HepG2 (cell line): ENCODE measurements at regions not wholly inside any gene's neighbourhood (a gene's known extent, or its start where the extent isn't known, plus 50 kb on each side); places are given as distances from the start of the nearest gene placed in this dataset.

Experiments
- ATAC-seq: fragments of 200-7000 bp; cut with Tn5 transposase; 3 replicates; pipeline ENCODE4 v1.9.1; 2020; ENCODE audit warnings: mild to moderate bottlenecking, moderate library complexity
- BruUV-seq: library from RNA; stranded (reverse); fragments of 400-500 nt; replicated peaks from 2 replicates; lab custom pipeline; 2021; lab: Mats Ljungman, UMichigan
- CTCF ChIA-PET: fragments of 300-600 bp; formaldehyde crosslinking; extraction: SDS; loops from one replicate; lab custom pipeline; 2021; ENCODE audit warnings: low total read pairs, inconsistent platforms, low intra/inter-chr PET ratio; lab: Yijun Ruan, JAX
- POLR2A ChIA-PET: fragments of 350-600 bp; sonication (Branson Sonifier 250); formaldehyde crosslinking; loops from one replicate; lab custom pipeline; 2020; ENCODE audit warnings: antibody characterized with exemption, inconsistent platforms; lab: Yijun Ruan, JAX
- DNase-seq: peaks from one replicate; pipeline ENCODE4 v3.0.0-alpha.2; 2015; ENCODE audit warnings: low spot score
- FAIRE-seq: peaks from 3 replicates; lab custom pipeline; 2011; peaks lifted over from hg19 to GRCh38; lab: Jason Lieb, UNC
- H2AFZ ChIP-seq: one replicate; pipeline ENCODE4 v1.6.1; 2011; ENCODE audit warnings: low read length, inconsistent platforms
- H3K27ac ChIP-seq: fragments of 300-600 bp; 3 replicates; pipeline ENCODE4 v1.8.0; 2011; ENCODE audit warnings: mixed run types, mild to moderate bottlenecking, mixed read lengths, low read length, inconsistent platforms; ENCODE audit not compliant: insufficient read depth; ENCODE audit errors: extremely low read length
- H3K27me3 ChIP-seq, 2 experiments: fragments of 200-600 bp in 1 of 2; 2 replicates in 1 of 2; 3 replicates in 1 of 2; pipeline versions ENCODE4 v1.6.0 to v1.8.0; 2011; ENCODE audit warnings: low read length in 2 of 2, mild to moderate bottlenecking in 2 of 2, moderate library complexity in 2 of 2, inconsistent platforms in 1 of 2; ENCODE audit not compliant: insufficient read depth in 2 of 2, control insufficient read depth in 1 of 2
- H3K36me3 ChIP-seq, 2 experiments: fragments of 200-600 bp in 1 of 2; replicated peaks in 1 of 2; 2 replicates in 1 of 2; 3 replicates in 1 of 2; pipeline versions ENCODE4 v1.5.1 to v1.8.0; 2011; ENCODE audit warnings: low read length in 2 of 2, inconsistent platforms in 1 of 2; ENCODE audit not compliant: insufficient read depth in 2 of 2, control insufficient read depth in 1 of 2
- H3K4me1 ChIP-seq: 2 replicates; pipeline ENCODE4 v1.5.1; 2012; ENCODE audit warnings: low read length, inconsistent platforms; ENCODE audit not compliant: insufficient read depth
- H3K4me2 ChIP-seq: 2 replicates; pipeline ENCODE4 v1.6.0; 2011; ENCODE audit warnings: low read depth, low read length, inconsistent platforms
- H3K4me3 ChIP-seq, 3 experiments: fragments of 200-600 bp in 1 of 3; sonication (generic), shearing (Covaris generic) in 1 of 3; replicated peaks in 1 of 3; 2 replicates each; pipeline ENCODE4 v1.5.1; 2011 to 2016; ENCODE audit warnings: low read length in 3 of 3, inconsistent platforms in 2 of 3, low read depth in 2 of 3, mild to moderate bottlenecking in 2 of 3, control low read depth in 1 of 3, mixed read lengths in 1 of 3; ENCODE audit not compliant: insufficient read depth in 1 of 3
- H3K79me2 ChIP-seq: one replicate; pipeline ENCODE4 v1.6.1; 2011; ENCODE audit warnings: low read length, inconsistent platforms; ENCODE audit not compliant: insufficient read depth
- H3K9ac ChIP-seq: 2 replicates; pipeline ENCODE4 v1.6.0; 2011; ENCODE audit warnings: mild to moderate bottlenecking, low read depth, low read length, inconsistent platforms; ENCODE audit not compliant: insufficient read depth
- H3K9me3 ChIP-seq: 2 replicates; pipeline ENCODE4 v1.5.1; 2012; ENCODE audit warnings: mild to moderate bottlenecking, low read length
- H4K20me1 ChIP-seq: 2 replicates; pipeline ENCODE4 v1.6.0; 2011; ENCODE audit warnings: inconsistent platforms, mild to moderate bottlenecking, low read length, moderate library complexity; ENCODE audit not compliant: insufficient read depth
- EEA1 ChIP-seq: sonication (generic); formaldehyde crosslinking; IDR thresholded peaks from 2 replicates; pipeline ENCODE4 v1.5.1; 2020; ENCODE audit warnings: mild to moderate bottlenecking, missing genetic modification reagents, borderline replicate concordance
- GZF1 ChIP-seq: sonication (generic); formaldehyde crosslinking; IDR thresholded peaks from 2 replicates; pipeline ENCODE4 v1.5.1; 2020; ENCODE audit warnings: mild to moderate bottlenecking, missing genetic modification reagents
- HOXA3 ChIP-seq: sonication (generic); formaldehyde crosslinking; IDR thresholded peaks from 2 replicates; pipeline ENCODE4 v1.5.0; 2020; ENCODE audit warnings: missing genetic modification reagents
- HOXA7 ChIP-seq: sonication (generic); formaldehyde crosslinking; IDR thresholded peaks from 2 replicates; pipeline ENCODE4 v1.8.1; 2022; ENCODE audit warnings: mild to moderate bottlenecking, missing genetic modification reagents, moderate library complexity
- MBNL3 ChIP-seq: fragments of 250-450 bp; sonication (Bioruptor Pico); conservative IDR thresholded peaks from 2 replicates; pipeline ENCODE4 v1.8.0; 2022; ENCODE audit warnings: mild to moderate bottlenecking, inconsistent platforms
- MEIS1 ChIP-seq: sonication (generic); formaldehyde crosslinking; IDR thresholded peaks from 2 replicates; pipeline ENCODE4 v1.9.0; 2021; ENCODE audit warnings: mild to moderate bottlenecking, missing genetic modification reagents, moderate library complexity, borderline replicate concordance
- POLR2G ChIP-seq: fragments of 200-400 bp; formaldehyde crosslinking; IDR thresholded peaks from 2 replicates; pipeline ENCODE4 v1.6.1; 2018; ENCODE audit warnings: mild to moderate bottlenecking, low read depth, low read length, moderate library complexity
- PRPF4 ChIP-seq: fragments of 200-400 bp; formaldehyde crosslinking; IDR thresholded peaks from 2 replicates; pipeline ENCODE4 v1.6.1; 2016; ENCODE audit warnings: low read length, low read depth; ENCODE audit not compliant: poor library complexity, severe bottlenecking
- PTBP1 ChIP-seq: fragments of 200-400 bp; formaldehyde crosslinking; IDR thresholded peaks from 2 replicates; pipeline ENCODE4 v1.6.1; 2018; ENCODE audit warnings: low read length, low read depth; ENCODE audit not compliant: poor library complexity, severe bottlenecking
- SNRNP70 ChIP-seq: fragments of 200-400 bp; formaldehyde crosslinking; IDR thresholded peaks from 2 replicates; pipeline ENCODE4 v1.6.1; 2017; ENCODE audit warnings: mild to moderate bottlenecking, low read depth, low read length, moderate library complexity
- TMF1 ChIP-seq: sonication (generic); formaldehyde crosslinking; IDR thresholded peaks from 2 replicates; pipeline ENCODE4 v1.8.1; 2022; ENCODE audit warnings: low read depth, missing genetic modification reagents
- ZFP36L2 ChIP-seq: sonication (generic); formaldehyde crosslinking; IDR thresholded peaks from 2 replicates; pipeline ENCODE4 v1.4.0; 2020; ENCODE audit warnings: missing genetic modification reagents
- ZNF260 ChIP-seq: sonication (generic); formaldehyde crosslinking; IDR thresholded peaks from 2 replicates; pipeline ENCODE4 v1.4.0; 2020; ENCODE audit warnings: missing genetic modification reagents, low read depth, mild to moderate bottlenecking, borderline replicate concordance
- ZNF331 ChIP-seq: sonication (generic); formaldehyde crosslinking; IDR thresholded peaks from 2 replicates; pipeline ENCODE4 v1.4.0; 2020; ENCODE audit warnings: missing genetic modification reagents
- ZNF713 ChIP-seq: sonication (generic); formaldehyde crosslinking; IDR thresholded peaks from 2 replicates; pipeline ENCODE4 v1.4.0; 2020; ENCODE audit warnings: mild to moderate bottlenecking, missing genetic modification reagents
- WGBS: methylation state at CpG from one replicate; pipeline ENCODE4 v1.1.6; 2017; ENCODE audit warnings: low lambda C conversion rate; 5-methylcytosine and 5-hydroxymethylcytosine counted together
- in situ Hi-C: cut with HindIII; loops from 2 replicates; pipeline ENCODE4 v1.10.0; 2017; ENCODE audit warnings: low pct_unique_long_range_greater_than_20kb; ENCODE audit not compliant: extremely low pct_ligation_motif_present
- intact Hi-C: fragments of 100-400 bp; cut with micrococcal nuclease; formaldehyde crosslinking; loops from one replicate; pipeline ENCODE4 v1.10.0; 2022; ENCODE audit not compliant: unreplicated experiment
- TF ChIP-seq, protein P1 (sequence below): sonication (generic); formaldehyde crosslinking; IDR thresholded peaks from 2 replicates; pipeline ENCODE4 v1.9.0; 2021; ENCODE audit warnings: missing genetic modification reagents, mild to moderate bottlenecking, borderline replicate concordance
- TF ChIP-seq, protein P2 (sequence below): sonication (generic); formaldehyde crosslinking; IDR thresholded peaks from 2 replicates; pipeline ENCODE4 v1.4.0; 2020; ENCODE audit warnings: missing genetic modification reagents, borderline replicate concordance
- TF ChIP-seq, protein P3 (sequence below): sonication (generic); formaldehyde crosslinking; conservative IDR thresholded peaks from 2 replicates; pipeline ENCODE4 v1.4.0; 2020; ENCODE audit warnings: missing genetic modification reagents

DNA sequence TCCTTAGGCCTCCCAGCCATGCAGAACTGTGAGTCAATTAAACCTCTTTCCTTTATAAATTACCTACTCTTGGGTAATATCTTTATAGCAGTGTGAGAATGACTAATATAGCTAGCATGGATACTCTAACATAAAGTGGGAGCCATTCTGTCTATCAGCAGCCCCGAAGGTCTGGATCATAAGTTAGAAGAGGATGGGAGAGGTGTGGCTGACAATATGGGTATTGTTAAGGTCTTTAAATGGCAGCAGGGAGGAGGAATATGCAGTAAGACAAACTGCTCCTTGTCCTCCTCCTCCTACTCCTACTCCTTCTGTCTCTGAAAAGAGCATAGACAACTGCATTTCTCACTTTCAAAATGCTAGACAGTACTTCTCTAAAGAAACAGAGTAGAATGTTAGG lies 214.0 kb upstream of the C1orf87 start:
- ChIA-PET POLR2A (no interaction called here), CTCF (no interaction called here)
- no peak for ATAC-seq
- no peak for DNase-seq
- H3K79me2 ChIP-seq: no peaks in the 10 kb centered on the region
- H3K9ac ChIP-seq: no peak overlapping the region
- intact Hi-C loops: loop anchor here (10.0 kb wide), 1 partner anchor 227 kb away; no protein-coding TSS in a partner anchor
- H3K4me3 ChIP-seq: no peak overlapping the region
- H2AFZ ChIP-seq: no peak overlapping the region
- no peak overlapping the region for H3K27ac ChIP-seq
- in situ Hi-C loops: no loop called here
- H4K20me1 ChIP-seq: no peaks in the 10 kb centered on the region
- no peaks in the 10 kb centered on the region for H3K36me3 ChIP-seq
- H3K4me1 ChIP-seq: no peaks in the 10 kb centered on the region
- BruUV-seq: no TSS peak
- no peaks in the 10 kb centered on the region for H3K9me3 ChIP-seq
- no peak for FAIRE-seq
- 31% methylated on average over 1 of the region's 1 CpG for WGBS
- H3K4me2 ChIP-seq: no peak overlapping the region
- TF ChIP-seq SNRNP70 (no peak), ZNF713 (no peak), PRPF4 (no peak), ZFP36L2 (CRISPR knock-in tag) (no peak), TMF1 (CRISPR knock-in tag) (no peak), GZF1 (CRISPR knock-in tag) (no peak), MBNL3 (no peak), PTBP1 (no peak), POLR2G (no peak), HOXA7 (CRISPR knock-in tag) (no peak), ZNF331 (CRISPR knock-in tag) (no peak), EEA1 (no peak), HOXA3 (CRISPR knock-in tag) (no peak), MEIS1 (CRISPR knock-in tag) (no peak), ZNF260 (CRISPR knock-in tag) (no peak)
- TF ChIP-seq, protein P1, sequence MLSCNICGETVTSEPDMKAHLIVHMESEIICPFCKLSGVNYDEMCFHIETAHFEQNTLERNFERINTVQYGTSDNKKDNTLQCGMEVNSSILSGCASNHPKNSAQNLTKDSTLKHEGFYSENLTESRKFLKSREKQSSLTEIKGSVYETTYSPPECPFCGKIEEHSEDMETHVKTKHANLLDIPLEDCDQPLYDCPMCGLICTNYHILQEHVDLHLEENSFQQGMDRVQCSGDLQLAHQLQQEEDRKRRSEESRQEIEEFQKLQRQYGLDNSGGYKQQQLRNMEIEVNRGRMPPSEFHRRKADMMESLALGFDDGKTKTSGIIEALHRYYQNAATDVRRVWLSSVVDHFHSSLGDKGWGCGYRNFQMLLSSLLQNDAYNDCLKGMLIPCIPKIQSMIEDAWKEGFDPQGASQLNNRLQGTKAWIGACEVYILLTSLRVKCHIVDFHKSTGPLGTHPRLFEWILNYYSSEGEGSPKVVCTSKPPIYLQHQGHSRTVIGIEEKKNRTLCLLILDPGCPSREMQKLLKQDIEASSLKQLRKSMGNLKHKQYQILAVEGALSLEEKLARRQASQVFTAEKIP (CRISPR knock-in tag): no peak
- TF ChIP-seq, protein P2, sequence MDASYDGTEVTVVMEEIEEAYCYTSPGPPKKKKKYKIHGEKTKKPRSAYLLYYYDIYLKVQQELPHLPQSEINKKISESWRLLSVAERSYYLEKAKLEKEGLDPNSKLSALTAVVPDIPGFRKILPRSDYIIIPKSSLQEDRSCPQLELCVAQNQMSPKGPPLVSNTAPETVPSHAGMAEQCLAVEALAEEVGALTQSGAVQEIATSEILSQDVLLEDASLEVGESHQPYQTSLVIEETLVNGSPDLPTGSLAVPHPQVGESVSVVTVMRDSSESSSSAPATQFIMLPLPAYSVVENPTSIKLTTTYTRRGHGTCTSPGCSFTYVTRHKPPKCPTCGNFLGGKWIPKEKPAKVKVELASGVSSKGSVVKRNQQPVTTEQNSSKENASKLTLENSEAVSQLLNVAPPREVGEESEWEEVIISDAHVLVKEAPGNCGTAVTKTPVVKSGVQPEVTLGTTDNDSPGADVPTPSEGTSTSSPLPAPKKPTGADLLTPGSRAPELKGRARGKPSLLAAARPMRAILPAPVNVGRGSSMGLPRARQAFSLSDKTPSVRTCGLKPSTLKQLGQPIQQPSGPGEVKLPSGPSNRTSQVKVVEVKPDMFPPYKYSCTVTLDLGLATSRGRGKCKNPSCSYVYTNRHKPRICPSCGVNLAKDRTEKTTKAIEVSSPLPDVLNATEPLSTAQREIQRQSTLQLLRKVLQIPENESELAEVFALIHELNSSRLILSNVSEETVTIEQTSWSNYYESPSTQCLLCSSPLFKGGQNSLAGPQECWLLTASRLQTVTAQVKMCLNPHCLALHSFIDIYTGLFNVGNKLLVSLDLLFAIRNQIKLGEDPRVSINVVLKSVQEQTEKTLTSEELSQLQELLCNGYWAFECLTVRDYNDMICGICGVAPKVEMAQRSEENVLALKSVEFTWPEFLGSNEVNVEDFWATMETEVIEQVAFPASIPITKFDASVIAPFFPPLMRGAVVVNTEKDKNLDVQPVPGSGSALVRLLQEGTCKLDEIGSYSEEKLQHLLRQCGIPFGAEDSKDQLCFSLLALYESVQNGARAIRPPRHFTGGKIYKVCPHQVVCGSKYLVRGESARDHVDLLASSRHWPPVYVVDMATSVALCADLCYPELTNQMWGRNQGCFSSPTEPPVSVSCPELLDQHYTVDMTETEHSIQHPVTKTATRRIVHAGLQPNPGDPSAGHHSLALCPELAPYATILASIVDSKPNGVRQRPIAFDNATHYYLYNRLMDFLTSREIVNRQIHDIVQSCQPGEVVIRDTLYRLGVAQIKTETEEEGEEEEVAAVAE (CRISPR knock-in tag): no peak
- TF ChIP-seq, protein P3, sequence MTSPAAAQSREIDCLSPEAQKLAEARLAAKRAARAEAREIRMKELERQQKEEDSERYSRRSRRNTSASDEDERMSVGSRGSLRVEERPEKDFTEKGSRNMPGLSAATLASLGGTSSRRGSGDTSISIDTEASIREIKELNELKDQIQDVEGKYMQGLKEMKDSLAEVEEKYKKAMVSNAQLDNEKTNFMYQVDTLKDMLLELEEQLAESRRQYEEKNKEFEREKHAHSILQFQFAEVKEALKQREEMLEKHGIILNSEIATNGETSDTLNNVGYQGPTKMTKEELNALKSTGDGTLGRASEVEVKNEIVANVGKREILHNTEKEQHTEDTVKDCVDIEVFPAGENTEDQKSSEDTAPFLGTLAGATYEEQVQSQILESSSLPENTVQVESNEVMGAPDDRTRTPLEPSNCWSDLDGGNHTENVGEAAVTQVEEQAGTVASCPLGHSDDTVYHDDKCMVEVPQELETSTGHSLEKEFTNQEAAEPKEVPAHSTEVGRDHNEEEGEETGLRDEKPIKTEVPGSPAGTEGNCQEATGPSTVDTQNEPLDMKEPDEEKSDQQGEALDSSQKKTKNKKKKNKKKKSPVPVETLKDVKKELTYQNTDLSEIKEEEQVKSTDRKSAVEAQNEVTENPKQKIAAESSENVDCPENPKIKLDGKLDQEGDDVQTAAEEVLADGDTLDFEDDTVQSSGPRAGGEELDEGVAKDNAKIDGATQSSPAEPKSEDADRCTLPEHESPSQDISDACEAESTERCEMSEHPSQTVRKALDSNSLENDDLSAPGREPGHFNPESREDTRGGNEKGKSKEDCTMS (CRISPR knock-in tag): no peak
- TF ChIP-seq, all 625 proteins: peak for 0
- no peaks in the 10 kb centered on the region; a peak in 1 of 5 replicates for H3K27me3 ChIP-seq
